GM12878 (cell line): ENCODE measurements at regions not wholly inside any gene's neighbourhood (a gene's known extent, or its start where the extent isn't known, plus 50 kb on each side); places are given as distances from the start of the nearest gene placed in this dataset.

Source experiments
- ATAC-seq: fragments of 200-7000 bp; cut with Tn5 transposase; 3 replicates; pipeline ENCODE4 v1.9.1; 2020; ENCODE audit warnings: mild to moderate bottlenecking, moderate library complexity
- BruUV-seq: library from RNA; stranded (reverse); fragments of 400-500 nt; replicated peaks from 2 replicates; lab custom pipeline; 2021; lab: Mats Ljungman, UMichigan
- CTCF ChIA-PET: fragments of 300-600 bp; sonication (Branson Sonifier 250); formaldehyde crosslinking; extraction: SDS; loops from one replicate; lab custom pipeline; 2021; ENCODE audit warnings: inconsistent platforms; lab: Yijun Ruan, JAX
- POLR2A ChIA-PET: fragments of 350-600 bp; formaldehyde crosslinking; extraction: SDS; loops from one replicate; lab custom pipeline; 2021; ENCODE audit warnings: inconsistent platforms; lab: Charles Lee
- RAD21 ChIA-PET: fragments of 300-600 bp; sonication (Branson Sonifier 250); formaldehyde crosslinking; loops from one replicate; lab custom pipeline; 2023; ENCODE audit warnings: antibody characterized with exemption; ENCODE audit not compliant: unreplicated experiment; lab: Charles Lee
- SMC1A ChIA-PET: fragments of 300-600 bp; sonication (Branson Sonifier 250); formaldehyde crosslinking; loops from one replicate; lab custom pipeline; 2023; ENCODE audit not compliant: unreplicated experiment, uncharacterized antibody; lab: Charles Lee
- DNase-seq: peaks from one replicate; pipeline ENCODE4 v3.0.0-alpha.2; 2011; ENCODE audit warnings: low read depth, low spot score
- FAIRE-seq: peaks from 3 replicates; lab custom pipeline; 2011; peaks lifted over from hg19 to GRCh38; lab: Jason Lieb, UNC
- H2AFZ ChIP-seq: 2 replicates; pipeline ENCODE4 v1.6.0; 2011; ENCODE audit warnings: low read depth, low read length, control low read depth; ENCODE audit not compliant: control insufficient read depth
- H3K27ac ChIP-seq: 2 replicates; pipeline ENCODE4 v1.5.1; 2011; ENCODE audit warnings: control low read depth; ENCODE audit not compliant: control insufficient read depth, insufficient read depth
- H3K27me3 ChIP-seq, 2 experiments: replicated peaks in 1 of 2; 2 replicates each; pipeline versions ENCODE4 v1.6.0 to v1.6.1; 2011; ENCODE audit warnings: low read length in 1 of 2; ENCODE audit not compliant: control insufficient read depth in 2 of 2, insufficient read depth in 2 of 2
- H3K36me3 ChIP-seq, 2 experiments: 2 replicates each; pipeline ENCODE4 v1.5.1; 2011; ENCODE audit warnings: low read length in 1 of 2; ENCODE audit not compliant: control insufficient read depth in 2 of 2, insufficient read depth in 2 of 2
- H3K4me1 ChIP-seq: 2 replicates; pipeline ENCODE4 v1.6.1; 2011; ENCODE audit warnings: mild to moderate bottlenecking, low read length, moderate library complexity, mixed read lengths; ENCODE audit not compliant: control insufficient read depth, insufficient read depth
- H3K4me2 ChIP-seq: 2 replicates; pipeline ENCODE4 v1.6.0; 2011; ENCODE audit warnings: control low read depth; ENCODE audit not compliant: control insufficient read depth, insufficient read depth
- H3K4me3 ChIP-seq: fragments of 200-600 bp; sonication (generic); 2 replicates; pipeline ENCODE4 v1.5.1; 2016
- H3K79me2 ChIP-seq: 2 replicates; pipeline ENCODE4 v1.6.0; 2011; ENCODE audit warnings: low read length; ENCODE audit not compliant: control insufficient read depth, insufficient read depth
- H3K9ac ChIP-seq: 2 replicates; pipeline ENCODE4 v1.8.0; 2011; ENCODE audit warnings: low read length, control low read depth, mixed read lengths; ENCODE audit not compliant: control insufficient read depth, insufficient read depth
- H3K9me3 ChIP-seq: replicated peaks from 3 replicates; pipeline ENCODE4 v1.5.1; 2011; ENCODE audit warnings: mild to moderate bottlenecking, low read length; ENCODE audit not compliant: control insufficient read depth, insufficient read depth
- H4K20me1 ChIP-seq: 2 replicates; pipeline ENCODE4 v1.6.0; 2011; ENCODE audit not compliant: control insufficient read depth, insufficient read depth
- CUX1 ChIP-seq: IDR thresholded peaks from 2 replicates; pipeline ENCODE4 v1.6.1; 2012; ENCODE audit warnings: improper control_type of control experiment, low read depth, low read length; ENCODE audit not compliant: insufficient replicate concordance
- EZH2 ChIP-seq: IDR thresholded peaks from 2 replicates; pipeline ENCODE4 v1.6.1; 2012; ENCODE audit warnings: low read depth, mild to moderate bottlenecking, control low read depth, inconsistent platforms, low read length, borderline replicate concordance; ENCODE audit not compliant: control insufficient read depth
- FOXK2 ChIP-seq: fragments of 450-650 bp; IDR thresholded peaks from 2 replicates; pipeline ENCODE4 v1.6.1; 2017; ENCODE audit warnings: mild to moderate bottlenecking, moderate library complexity
- IRF5 ChIP-seq: fragments of 450-650 bp; IDR thresholded peaks from 2 replicates; pipeline ENCODE4 v1.6.1; 2017; ENCODE audit warnings: borderline replicate concordance
- KDM1A ChIP-seq: fragments of 200-600 bp; sonication (generic); IDR thresholded peaks from 2 replicates; pipeline ENCODE4 v1.6.1; 2016; ENCODE audit warnings: borderline replicate concordance
- NKRF ChIP-seq: fragments of 450-650 bp; conservative IDR thresholded peaks from 2 replicates; pipeline ENCODE4 v1.6.1; 2017; ENCODE audit warnings: mild to moderate bottlenecking, moderate library complexity
- PAX8 ChIP-seq: fragments of 450-650 bp; IDR thresholded peaks from 2 replicates; pipeline ENCODE4 v1.6.1; 2017; ENCODE audit warnings: mild to moderate bottlenecking, moderate library complexity
- POU2F2 ChIP-seq: IDR thresholded peaks from 3 replicates; pipeline ENCODE4 v1.6.1; 2011; ENCODE audit warnings: low read depth, mild to moderate bottlenecking, low read length, borderline replicate concordance
- RFX5 ChIP-seq: IDR thresholded peaks from 2 replicates; pipeline ENCODE4 v1.6.1; 2011; ENCODE audit warnings: low read depth, low read length, improper control_type of control experiment
- RUNX3 ChIP-seq: IDR thresholded peaks from 2 replicates; pipeline ENCODE4 v1.6.1; 2012; ENCODE audit warnings: low read length, inconsistent platforms
- ZNF384 ChIP-seq: IDR thresholded peaks from 2 replicates; pipeline ENCODE4 v1.6.1; 2012; ENCODE audit warnings: low read depth, mild to moderate bottlenecking, low read length, improper control_type of control experiment, borderline replicate concordance
- WGBS: methylation state at CpG from one replicate; pipeline ENCODE4 v1.1.6; 2016; ENCODE audit warnings: low lambda C conversion rate; ENCODE audit not compliant: insufficient replicate concordance, insufficient coverage; ENCODE audit errors: missing lambda C conversion rate; 5-methylcytosine and 5-hydroxymethylcytosine counted together
- in situ Hi-C: fragments of 300-500 bp; cut with MboI; formaldehyde crosslinking; loops from 9 replicates; pipeline ENCODE4 v1.14.3; 2018; ENCODE audit warnings: mixed read lengths
- intact Hi-C: fragments of 100-400 bp; cut with micrococcal nuclease; formaldehyde crosslinking; loops from one replicate; pipeline ENCODE4 v1.14.2; 2022; ENCODE audit not compliant: unreplicated experiment
- TF ChIP-seq, protein P1 (sequence below): fragments of 450-650 bp; IDR thresholded peaks from 2 replicates; pipeline ENCODE4 v1.6.1; 2017; ENCODE audit warnings: mild to moderate bottlenecking
- TF ChIP-seq, protein P2 (sequence below): IDR thresholded peaks from 2 replicates; pipeline ENCODE4 v1.6.1; 2012; ENCODE audit warnings: low read depth, low read length, improper control_type of control experiment

DNA sequence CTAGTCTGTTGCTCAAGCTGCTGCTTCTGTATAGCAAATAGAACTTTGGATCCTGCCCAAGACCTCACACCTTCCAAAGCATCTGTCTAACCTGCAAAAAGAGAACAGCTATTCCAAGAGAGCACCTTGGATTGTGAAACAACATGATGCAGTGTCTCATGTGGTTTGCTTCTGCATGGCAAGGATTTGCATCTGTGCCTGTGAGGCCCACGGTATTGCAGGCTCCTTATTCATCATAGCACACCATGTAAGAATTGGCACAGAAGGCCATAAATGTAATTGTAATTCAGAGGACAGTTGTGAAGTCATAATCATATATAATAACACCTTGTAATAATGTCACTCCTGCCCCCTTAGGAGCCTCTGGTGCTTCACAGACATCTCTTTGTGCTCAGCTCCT is 147.1 kb downstream of the ZNF674 start:
- Histone ChIP-seq H3K4me3 (no peak overlapping the region), H2AFZ (no peak overlapping the region), H3K36me3 (no peaks in the 10 kb centered on the region), H3K9me3 (no peaks in the 10 kb centered on the region; the same call in 2 of the 3 replicates), H4K20me1 (no peaks in the 10 kb centered on the region), H3K79me2 (no peaks in the 10 kb centered on the region), H3K27ac (no peak overlapping the region), H3K4me1 (no peaks in the 10 kb centered on the region), H3K4me2 (no peak overlapping the region), H3K9ac (no peak overlapping the region), H3K27me3 (no peaks in the 10 kb centered on the region)
- BruUV-seq: no TSS peak
- in situ Hi-C loops: no loop called here
- DNase-seq (no peak), FAIRE-seq (no peak), ATAC-seq (no peak)
- WGBS: 4% methylated on average over 1 of the region's 1 CpG
- CTCF ChIA-PET: interaction anchor here (1.3 to 2.8 kb wide), 3 partner anchors 10 to 20 kb away, joined by 3 to 16 read pairs (median 7); no protein-coding TSS in a partner anchor
- POLR2A ChIA-PET: no interaction called here
- intact Hi-C loops: no loop called here
- RAD21 ChIA-PET: no interaction called here
- SMC1A ChIA-PET: interaction anchor here (0.6 to 3.0 kb wide), 3 partner anchors 9 to 96 kb away, joined by 3 to 10 read pairs (median 4); no protein-coding TSS in a partner anchor
- TF ChIP-seq POU2F2 (no peak), NKRF (no peak), RUNX3 (no peak), ZNF384 (no peak), RFX5 (no peak), EZH2 (no peak), FOXK2 (no peak), CUX1 (no peak), KDM1A (no peak), IRF5 (no peak), PAX8 (no peak)
- TF ChIP-seq, protein P1, sequence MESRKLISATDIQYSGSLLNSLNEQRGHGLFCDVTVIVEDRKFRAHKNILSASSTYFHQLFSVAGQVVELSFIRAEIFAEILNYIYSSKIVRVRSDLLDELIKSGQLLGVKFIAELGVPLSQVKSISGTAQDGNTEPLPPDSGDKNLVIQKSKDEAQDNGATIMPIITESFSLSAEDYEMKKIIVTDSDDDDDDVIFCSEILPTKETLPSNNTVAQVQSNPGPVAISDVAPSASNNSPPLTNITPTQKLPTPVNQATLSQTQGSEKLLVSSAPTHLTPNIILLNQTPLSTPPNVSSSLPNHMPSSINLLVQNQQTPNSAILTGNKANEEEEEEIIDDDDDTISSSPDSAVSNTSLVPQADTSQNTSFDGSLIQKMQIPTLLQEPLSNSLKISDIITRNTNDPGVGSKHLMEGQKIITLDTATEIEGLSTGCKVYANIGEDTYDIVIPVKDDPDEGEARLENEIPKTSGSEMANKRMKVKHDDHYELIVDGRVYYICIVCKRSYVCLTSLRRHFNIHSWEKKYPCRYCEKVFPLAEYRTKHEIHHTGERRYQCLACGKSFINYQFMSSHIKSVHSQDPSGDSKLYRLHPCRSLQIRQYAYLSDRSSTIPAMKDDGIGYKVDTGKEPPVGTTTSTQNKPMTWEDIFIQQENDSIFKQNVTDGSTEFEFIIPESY: no peak
- TF ChIP-seq, protein P2, sequence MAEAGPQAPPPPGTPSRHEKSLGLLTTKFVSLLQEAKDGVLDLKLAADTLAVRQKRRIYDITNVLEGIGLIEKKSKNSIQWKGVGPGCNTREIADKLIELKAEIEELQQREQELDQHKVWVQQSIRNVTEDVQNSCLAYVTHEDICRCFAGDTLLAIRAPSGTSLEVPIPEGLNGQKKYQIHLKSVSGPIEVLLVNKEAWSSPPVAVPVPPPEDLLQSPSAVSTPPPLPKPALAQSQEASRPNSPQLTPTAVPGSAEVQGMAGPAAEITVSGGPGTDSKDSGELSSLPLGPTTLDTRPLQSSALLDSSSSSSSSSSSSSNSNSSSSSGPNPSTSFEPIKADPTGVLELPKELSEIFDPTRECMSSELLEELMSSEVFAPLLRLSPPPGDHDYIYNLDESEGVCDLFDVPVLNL: no peak
